ENCODE measurements at regions not wholly inside any gene's neighbourhood (a gene's known extent, or its start where the extent isn't known, plus 50 kb on each side); places are given as distances from the start of the nearest gene placed in this dataset.

GRCh38 chr7:41118486-41118885 lies 584.4 kb downstream of the INHBA start:
- TF ChIP-seq POLR2A (IDR thresholded peaks at IDR 0.05; ENCODE audit: low read length) (no peak), GATA1 (IDR thresholded peaks at IDR 0.05; ENCODE audit: low read depth, low read length) (no peak)

Measured in erythroblast (primary cell).